K562 (cell line): ENCODE measurements at regions not wholly inside any gene's neighbourhood (a gene's known extent, or its start where the extent isn't known, plus 50 kb on each side); places are given as distances from the start of the nearest gene placed in this dataset.

Experiments
- ATAC-seq: fragments of 200-7000 bp; cut with Tn5 transposase; 3 replicates; pipeline ENCODE4 v1.9.1; 2020; ENCODE audit warnings: moderate library complexity
- BruUV-seq: library from RNA; stranded (reverse); fragments of 400-500 nt; replicated peaks from 2 replicates; lab custom pipeline; 2021; lab: Mats Ljungman, UMichigan
- CTCF ChIA-PET: fragments of 300-600 bp; formaldehyde crosslinking; extraction: SDS; loops from one replicate; lab custom pipeline; 2021; ENCODE audit warnings: low intra/inter-chr PET ratio; lab: Yijun Ruan, JAX
- POLR2A ChIA-PET: fragments of 300-600, 350-650 bp; sonication (Branson Sonifier 250); formaldehyde crosslinking; extraction: SDS; loops from one replicate; lab custom pipeline; 2021; ENCODE audit warnings: antibody characterized with exemption, inconsistent platforms; lab: Yijun Ruan, JAX
- DNase-seq, 4 experiments: peaks; one replicate each; pipeline versions ENCODE4 v3.0.0 to v3.0.0-alpha.2; 2011 to 2018; ENCODE audit warnings: low spot score in 3 of 4, mixed read lengths in 3 of 4; ENCODE audit errors: extremely low read depth in 1 of 4
- FAIRE-seq: peaks from 2 replicates; lab custom pipeline; 2011; peaks lifted over from hg19 to GRCh38; lab: Jason Lieb, UNC
- H2AFZ ChIP-seq: 2 replicates; pipeline ENCODE4 v1.6.0; 2011; ENCODE audit warnings: low read depth, low read length, control low read depth, inconsistent platforms
- H3K27ac ChIP-seq: fragments of 200-600 bp; 3 replicates; pipeline ENCODE4 v1.8.0; 2011; ENCODE audit warnings: low read depth, mild to moderate bottlenecking, control low read depth, inconsistent platforms, low read length, moderate library complexity, mixed read lengths; ENCODE audit errors: extremely low read depth
- H3K27me3 ChIP-seq, 2 experiments: fragments of 300-600 bp in 1 of 2; 2 replicates in 1 of 2; 3 replicates in 1 of 2; pipeline versions ENCODE4 v1.6.0 to v1.8.0; 2011; ENCODE audit warnings: inconsistent platforms in 2 of 2, low read length in 2 of 2, mild to moderate bottlenecking in 1 of 2, mixed read lengths in 1 of 2, moderate library complexity in 1 of 2; ENCODE audit not compliant: control insufficient read depth in 2 of 2, insufficient read depth in 2 of 2
- H3K36me3 ChIP-seq: fragments of 300-600 bp; 3 replicates; pipeline ENCODE4 v1.8.0; 2011; ENCODE audit warnings: mild to moderate bottlenecking, low read length, inconsistent platforms; ENCODE audit not compliant: control insufficient read depth, insufficient read depth
- H3K4me1 ChIP-seq, 2 experiments: fragments of 200-600 bp in 1 of 2; replicated peaks in 1 of 2; 2 replicates in 1 of 2; 3 replicates in 1 of 2; pipeline versions ENCODE4 v1.5.1 to v1.8.0; 2011; ENCODE audit warnings: inconsistent platforms in 2 of 2, low read length in 2 of 2, mild to moderate bottlenecking in 1 of 2, mixed read lengths in 1 of 2, moderate library complexity in 1 of 2; ENCODE audit not compliant: control insufficient read depth in 2 of 2, insufficient read depth in 2 of 2
- H3K4me2 ChIP-seq: 2 replicates; pipeline ENCODE4 v1.6.1; 2011; ENCODE audit warnings: low read length, control low read depth, inconsistent platforms, mixed read lengths; ENCODE audit not compliant: insufficient read depth
- H3K4me3 ChIP-seq: fragments of 200-600 bp; sonication (generic), shearing (Covaris generic); 2 replicates; pipeline ENCODE4 v1.5.1; 2016; ENCODE audit warnings: control low read depth, inconsistent platforms
- H3K79me2 ChIP-seq: fragments of 200-600 bp; 3 replicates; pipeline ENCODE4 v1.8.0; 2011; ENCODE audit warnings: low read length, inconsistent platforms; ENCODE audit not compliant: control insufficient read depth, insufficient read depth
- H3K9ac ChIP-seq, 2 experiments: 2 replicates each; pipeline versions ENCODE4 v1.6.0 to v1.6.1; 2011; ENCODE audit warnings: low read depth in 2 of 2, low read length in 2 of 2, control low read depth in 1 of 2, inconsistent platforms in 1 of 2, mild to moderate bottlenecking in 1 of 2, mixed read lengths in 1 of 2; ENCODE audit not compliant: insufficient read depth in 1 of 2
- H3K9me1 ChIP-seq: one replicate; pipeline ENCODE4 v1.6.0; 2011; ENCODE audit warnings: inconsistent platforms, mild to moderate bottlenecking, low read length, moderate library complexity; ENCODE audit not compliant: control insufficient read depth, insufficient read depth
- H3K9me3 ChIP-seq: replicated peaks from 2 replicates; pipeline ENCODE4 v1.5.1; 2011; ENCODE audit warnings: low read depth, low read length, inconsistent platforms; ENCODE audit not compliant: control insufficient read depth, insufficient read depth
- H4K20me1 ChIP-seq: replicated peaks from 2 replicates; pipeline ENCODE4 v1.6.1; 2011; ENCODE audit warnings: low read length, inconsistent platforms, mixed read lengths; ENCODE audit not compliant: control insufficient read depth, insufficient read depth
- DLX4 ChIP-seq: fragments of 250-450 bp; sonication (Bioruptor Pico); IDR thresholded peaks from 2 replicates; pipeline ENCODE4 v1.6.1; 2021; ENCODE audit warnings: mild to moderate bottlenecking
- FIP1L1 ChIP-seq: fragments of 200-400 bp; formaldehyde crosslinking; IDR thresholded peaks from 2 replicates; pipeline ENCODE4 v1.6.1; 2018; ENCODE audit warnings: mild to moderate bottlenecking, low read depth, low read length; ENCODE audit not compliant: poor library complexity, severe bottlenecking
- HNRNPUL1 ChIP-seq: fragments of 200-400 bp; formaldehyde crosslinking; IDR thresholded peaks from 2 replicates; pipeline ENCODE4 v1.6.1; 2017; ENCODE audit warnings: low read length
- ID3 ChIP-seq, 2 experiments: fragments of 250-450 bp in 1 of 2; fragments of 450-650 bp in 1 of 2; sonication (Bioruptor Pico) in 1 of 2; IDR thresholded peaks; 2 replicates each; pipeline versions ENCODE4 v1.6.1 to v1.8.0; 2016 to 2021; ENCODE audit warnings: mild to moderate bottlenecking in 2 of 2, moderate library complexity in 2 of 2, missing compliant biosample characterization in 1 of 2, missing genetic modification characterization in 1 of 2
- KLF13 ChIP-seq: fragments of 450-650 bp; IDR thresholded peaks from 2 replicates; pipeline ENCODE4 v1.6.1; 2016; ENCODE audit warnings: missing genetic modification characterization, low read depth, mild to moderate bottlenecking, missing compliant biosample characterization, moderate library complexity, borderline replicate concordance
- RB1 ChIP-seq: fragments of 450-650 bp; IDR thresholded peaks from 2 replicates; pipeline ENCODE4 v1.6.1; 2017; ENCODE audit warnings: low read depth, mild to moderate bottlenecking
- SAP30 ChIP-seq: fragments of 200-600 bp; sonication (generic); IDR thresholded peaks from 2 replicates; pipeline ENCODE4 v1.6.1; 2012; ENCODE audit warnings: borderline replicate concordance, low read depth, mild to moderate bottlenecking, moderate library complexity, low read length, control low read depth, inconsistent platforms; ENCODE audit not compliant: insufficient read depth, poor library complexity, severe bottlenecking
- ZBTB9 ChIP-seq: fragments of 450-650 bp; formaldehyde crosslinking; IDR thresholded peaks from 2 replicates; pipeline ENCODE4 v1.4.0; 2020; ENCODE audit warnings: mild to moderate bottlenecking, moderate library complexity
- ZNF184 ChIP-seq: sonication (generic); formaldehyde crosslinking; IDR thresholded peaks from 2 replicates; pipeline ENCODE4 v1.5.0; 2020; ENCODE audit warnings: missing genetic modification reagents
- ZNF212 ChIP-seq: fragments of 450-650 bp; formaldehyde crosslinking; IDR thresholded peaks from 2 replicates; pipeline ENCODE4 v1.4.0; 2020; ENCODE audit warnings: mild to moderate bottlenecking
- WGBS: fragments of 100-300 bp; shearing (Covaris generic); methylation state at CpG from one replicate; pipeline ENCODE4 v1.1.6; 2016; ENCODE audit warnings: low coverage, mixed read lengths; ENCODE audit not compliant: insufficient coverage; ENCODE audit errors: missing lambda C conversion rate; 5-methylcytosine and 5-hydroxymethylcytosine counted together
- in situ Hi-C: fragments of 300-500 bp; cut with MboI; formaldehyde crosslinking; loops from 4 replicates; pipeline ENCODE4 v1.15.0; 2018; ENCODE audit warnings: inconsistent platforms, mixed read lengths
- intact Hi-C: fragments of 100-400 bp; cut with micrococcal nuclease; formaldehyde crosslinking; loops from 2 replicates; pipeline ENCODE4 v1.14.2; 2022
- TF ChIP-seq, protein P1 (sequence below): fragments of 450-650 bp; IDR thresholded peaks from 2 replicates; pipeline ENCODE4 v1.6.1; 2018; ENCODE audit not compliant: partially characterized antibody
- TF ChIP-seq, protein P2 (sequence below): sonication (generic); formaldehyde crosslinking; IDR thresholded peaks from 2 replicates; pipeline ENCODE4 v1.8.0; 2022; ENCODE audit warnings: mild to moderate bottlenecking, low read depth, missing genetic modification reagents

DNA sequence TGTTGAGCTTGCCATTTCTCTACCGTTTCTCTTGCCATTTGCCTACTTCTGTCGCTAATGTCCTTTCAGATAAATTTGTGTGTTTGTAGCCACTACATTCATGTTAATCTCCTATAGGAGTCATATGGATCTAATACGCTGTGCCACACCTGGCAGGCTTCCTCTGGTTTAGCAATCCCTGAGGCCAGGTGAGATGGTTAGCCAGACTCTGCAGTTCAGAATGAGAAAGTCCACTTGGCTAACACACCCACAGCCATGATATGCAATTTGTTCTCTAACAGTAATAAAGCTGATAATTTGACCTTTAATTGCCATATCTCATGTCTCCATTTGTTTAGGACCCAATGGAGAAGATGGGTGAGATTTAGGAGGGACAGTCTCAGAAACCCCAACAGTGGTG lies 1261.6 kb upstream of the TMEM132C start (continued):
- TF ChIP-seq, protein P1, sequence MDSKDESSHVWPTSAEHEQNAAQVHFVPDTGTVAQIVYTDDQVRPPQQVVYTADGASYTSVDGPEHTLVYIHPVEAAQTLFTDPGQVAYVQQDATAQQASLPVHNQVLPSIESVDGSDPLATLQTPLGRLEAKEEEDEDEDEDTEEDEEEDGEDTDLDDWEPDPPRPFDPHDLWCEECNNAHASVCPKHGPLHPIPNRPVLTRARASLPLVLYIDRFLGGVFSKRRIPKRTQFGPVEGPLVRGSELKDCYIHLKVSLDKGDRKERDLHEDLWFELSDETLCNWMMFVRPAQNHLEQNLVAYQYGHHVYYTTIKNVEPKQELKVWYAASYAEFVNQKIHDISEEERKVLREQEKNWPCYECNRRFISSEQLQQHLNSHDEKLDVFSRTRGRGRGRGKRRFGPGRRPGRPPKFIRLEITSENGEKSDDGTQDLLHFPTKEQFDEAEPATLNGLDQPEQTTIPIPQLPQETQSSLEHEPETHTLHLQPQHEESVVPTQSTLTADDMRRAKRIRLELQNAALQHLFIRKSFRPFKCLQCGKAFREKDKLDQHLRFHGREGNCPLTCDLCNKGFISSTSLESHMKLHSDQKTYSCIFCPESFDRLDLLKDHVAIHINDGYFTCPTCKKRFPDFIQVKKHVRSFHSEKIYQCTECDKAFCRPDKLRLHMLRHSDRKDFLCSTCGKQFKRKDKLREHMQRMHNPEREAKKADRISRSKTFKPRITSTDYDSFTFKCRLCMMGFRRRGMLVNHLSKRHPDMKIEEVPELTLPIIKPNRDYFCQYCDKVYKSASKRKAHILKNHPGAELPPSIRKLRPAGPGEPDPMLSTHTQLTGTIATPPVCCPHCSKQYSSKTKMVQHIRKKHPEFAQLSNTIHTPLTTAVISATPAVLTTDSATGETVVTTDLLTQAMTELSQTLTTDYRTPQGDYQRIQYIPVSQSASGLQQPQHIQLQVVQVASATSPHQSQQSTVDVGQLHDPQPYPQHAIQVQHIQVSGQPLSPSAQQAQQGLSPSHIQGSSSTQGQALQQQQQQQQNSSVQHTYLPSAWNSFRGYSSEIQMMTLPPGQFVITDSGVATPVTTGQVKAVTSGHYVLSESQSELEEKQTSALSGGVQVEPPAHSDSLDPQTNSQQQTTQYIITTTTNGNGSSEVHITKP = no peak
- TF ChIP-seq SAP30 = no peak
- TF ChIP-seq ZNF184 (CRISPR knock-in tag) = no peak
- TF ChIP-seq ID3 (CRISPR knock-in tag; IDR thresholded peaks at IDR 0.05) = no peak
- TF ChIP-seq ID3 (tag; IDR thresholded peaks at IDR 0.05) = no peak

GRCh38 chr12:127006972-127007371 lies 1260.0 kb upstream of the TMEM132C start:
- H3K9me3 ChIP-seq = no peaks in the 10 kb centered on the region
- TF ChIP-seq ZNF212 (CRISPR knock-in tag) (no peak), DLX4 (CRISPR knock-in tag) (no peak), RB1 (no peak), HNRNPUL1 (no peak), KLF13 (tag) (no peak), FIP1L1 (no peak), ZBTB9 (no peak)
- TF ChIP-seq, protein P2, sequence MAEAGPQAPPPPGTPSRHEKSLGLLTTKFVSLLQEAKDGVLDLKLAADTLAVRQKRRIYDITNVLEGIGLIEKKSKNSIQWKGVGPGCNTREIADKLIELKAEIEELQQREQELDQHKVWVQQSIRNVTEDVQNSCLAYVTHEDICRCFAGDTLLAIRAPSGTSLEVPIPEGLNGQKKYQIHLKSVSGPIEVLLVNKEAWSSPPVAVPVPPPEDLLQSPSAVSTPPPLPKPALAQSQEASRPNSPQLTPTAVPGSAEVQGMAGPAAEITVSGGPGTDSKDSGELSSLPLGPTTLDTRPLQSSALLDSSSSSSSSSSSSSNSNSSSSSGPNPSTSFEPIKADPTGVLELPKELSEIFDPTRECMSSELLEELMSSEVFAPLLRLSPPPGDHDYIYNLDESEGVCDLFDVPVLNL (CRISPR knock-in tag) = no peak

More at GRCh38 chr12:127006972-127007371, 1260.0 kb upstream of the TMEM132C start:
- intact Hi-C loops = no loop called here
- Histone ChIP-seq H3K27me3 (no peaks in the 10 kb centered on the region), H3K4me3 (no peak overlapping the region), H4K20me1 (no peaks in the 10 kb centered on the region), H3K4me1 (no peaks in the 10 kb centered on the region), H3K9ac (no peak overlapping the region), H3K27ac (no peak overlapping the region), H2AFZ (no peak overlapping the region), H3K4me2 (no peak overlapping the region), H3K9me1 (no peaks in the 10 kb centered on the region), H3K79me2 (no peaks in the 10 kb centered on the region), H3K36me3 (no peaks in the 10 kb centered on the region)
- no peak for FAIRE-seq
- BruUV-seq = no TSS peak
- DNase-seq = no peak
- no peak for ATAC-seq
- in situ Hi-C loops = no loop called here
- 38% methylated on average over 9 of the region's 9 CpGs for WGBS
- ChIA-PET POLR2A (interaction anchor here (1.2 kb wide), 1 partner anchor 8 kb away, joined by 3 read pairs; no protein-coding TSS in a partner anchor), CTCF (interaction anchor here (0.6 kb wide), 1 partner anchor 81 kb away, joined by 3 read pairs; no protein-coding TSS in a partner anchor)
